GM12878 (cell line): ENCODE measurements at regions not wholly inside any gene's neighbourhood (a gene's known extent, or its start where the extent isn't known, plus 50 kb on each side); places are given as distances from the start of the nearest gene placed in this dataset.

Experiments
- ATAC-seq: fragments of 200-7000 bp; cut with Tn5 transposase; 3 replicates; pipeline ENCODE4 v1.9.1; 2020; ENCODE audit warnings: mild to moderate bottlenecking, moderate library complexity
- BruUV-seq: library from RNA; stranded (reverse); fragments of 400-500 nt; replicated peaks from 2 replicates; lab custom pipeline; 2021; lab: Mats Ljungman, UMichigan
- CTCF ChIA-PET: fragments of 300-600 bp; sonication (Branson Sonifier 250); formaldehyde crosslinking; extraction: SDS; loops from one replicate; lab custom pipeline; 2021; ENCODE audit warnings: inconsistent platforms; lab: Yijun Ruan, JAX
- POLR2A ChIA-PET: fragments of 350-600 bp; formaldehyde crosslinking; extraction: SDS; loops from one replicate; lab custom pipeline; 2021; ENCODE audit warnings: inconsistent platforms; lab: Charles Lee
- RAD21 ChIA-PET: fragments of 300-600 bp; sonication (Branson Sonifier 250); formaldehyde crosslinking; loops from one replicate; lab custom pipeline; 2023; ENCODE audit warnings: antibody characterized with exemption; ENCODE audit not compliant: unreplicated experiment; lab: Charles Lee
- SMC1A ChIA-PET: fragments of 300-600 bp; sonication (Branson Sonifier 250); formaldehyde crosslinking; loops from one replicate; lab custom pipeline; 2023; ENCODE audit not compliant: unreplicated experiment, uncharacterized antibody; lab: Charles Lee
- DNase-seq: peaks from one replicate; pipeline ENCODE4 v3.0.0-alpha.2; 2011; ENCODE audit warnings: low read depth, low spot score
- FAIRE-seq: peaks from 3 replicates; lab custom pipeline; 2011; peaks lifted over from hg19 to GRCh38; lab: Jason Lieb, UNC
- H2AFZ ChIP-seq: 2 replicates; pipeline ENCODE4 v1.6.0; 2011; ENCODE audit warnings: low read depth, low read length, control low read depth; ENCODE audit not compliant: control insufficient read depth
- H3K27ac ChIP-seq: 2 replicates; pipeline ENCODE4 v1.5.1; 2011; ENCODE audit warnings: control low read depth; ENCODE audit not compliant: control insufficient read depth, insufficient read depth
- H3K27me3 ChIP-seq, 2 experiments: replicated peaks in 1 of 2; 2 replicates each; pipeline versions ENCODE4 v1.6.0 to v1.6.1; 2011; ENCODE audit warnings: low read length in 1 of 2; ENCODE audit not compliant: control insufficient read depth in 2 of 2, insufficient read depth in 2 of 2
- H3K36me3 ChIP-seq, 2 experiments: 2 replicates each; pipeline ENCODE4 v1.5.1; 2011; ENCODE audit warnings: low read length in 1 of 2; ENCODE audit not compliant: control insufficient read depth in 2 of 2, insufficient read depth in 2 of 2
- H3K4me1 ChIP-seq: 2 replicates; pipeline ENCODE4 v1.6.1; 2011; ENCODE audit warnings: mild to moderate bottlenecking, low read length, moderate library complexity, mixed read lengths; ENCODE audit not compliant: control insufficient read depth, insufficient read depth
- H3K4me2 ChIP-seq: 2 replicates; pipeline ENCODE4 v1.6.0; 2011; ENCODE audit warnings: control low read depth; ENCODE audit not compliant: control insufficient read depth, insufficient read depth
- H3K4me3 ChIP-seq: fragments of 200-600 bp; sonication (generic); 2 replicates; pipeline ENCODE4 v1.5.1; 2016
- H3K79me2 ChIP-seq: 2 replicates; pipeline ENCODE4 v1.6.0; 2011; ENCODE audit warnings: low read length; ENCODE audit not compliant: control insufficient read depth, insufficient read depth
- H3K9ac ChIP-seq: 2 replicates; pipeline ENCODE4 v1.8.0; 2011; ENCODE audit warnings: low read length, control low read depth, mixed read lengths; ENCODE audit not compliant: control insufficient read depth, insufficient read depth
- H3K9me3 ChIP-seq: replicated peaks from 3 replicates; pipeline ENCODE4 v1.5.1; 2011; ENCODE audit warnings: mild to moderate bottlenecking, low read length; ENCODE audit not compliant: control insufficient read depth, insufficient read depth
- H4K20me1 ChIP-seq: 2 replicates; pipeline ENCODE4 v1.6.0; 2011; ENCODE audit not compliant: control insufficient read depth, insufficient read depth
- ATF2 ChIP-seq: IDR thresholded peaks from 2 replicates; pipeline ENCODE4 v1.6.1; 2012; ENCODE audit warnings: low read length, inconsistent platforms
- HCFC1 ChIP-seq: fragments of 150-350 bp; IDR thresholded peaks from 2 replicates; pipeline ENCODE4 v1.6.1; 2014; ENCODE audit warnings: low read length
- KAT2A ChIP-seq: conservative IDR thresholded peaks from 2 replicates; pipeline ENCODE4 v1.6.1; 2011; ENCODE audit warnings: low read depth, low read length; ENCODE audit not compliant: control insufficient read depth
- PBX3 ChIP-seq: IDR thresholded peaks from 2 replicates; pipeline ENCODE4 v1.6.1; 2011; ENCODE audit warnings: mild to moderate bottlenecking, low read depth, low read length, moderate library complexity; ENCODE audit not compliant: insufficient replicate concordance
- SMAD1 ChIP-seq: fragments of 450-650 bp; IDR thresholded peaks from 2 replicates; pipeline ENCODE4 v1.6.1; 2018; ENCODE audit warnings: mild to moderate bottlenecking, low read depth; ENCODE audit not compliant: partially characterized antibody
- ZNF217 ChIP-seq: fragments of 450-650 bp; IDR thresholded peaks from 2 replicates; pipeline ENCODE4 v1.6.1; 2017; ENCODE audit warnings: antibody characterized with exemption, mild to moderate bottlenecking
- WGBS: methylation state at CpG from one replicate; pipeline ENCODE4 v1.1.6; 2016; ENCODE audit warnings: low lambda C conversion rate; ENCODE audit not compliant: insufficient replicate concordance, insufficient coverage; ENCODE audit errors: missing lambda C conversion rate; 5-methylcytosine and 5-hydroxymethylcytosine counted together
- in situ Hi-C: fragments of 300-500 bp; cut with MboI; formaldehyde crosslinking; loops from 9 replicates; pipeline ENCODE4 v1.14.3; 2018; ENCODE audit warnings: mixed read lengths
- intact Hi-C: fragments of 100-400 bp; cut with micrococcal nuclease; formaldehyde crosslinking; loops from one replicate; pipeline ENCODE4 v1.14.2; 2022; ENCODE audit not compliant: unreplicated experiment

GRCh38 chr5:171678646-171679045, 107.0 kb upstream of the SMIM23 start (continued):
- TF ChIP-seq PBX3: no peak
- TF ChIP-seq SMAD1: no peak
- TF ChIP-seq ATF2: no peak
- no peak for TF ChIP-seq ZNF217
- TF ChIP-seq, all 136 proteins: peak for 0

- Histone ChIP-seq H3K4me3 (no peak overlapping the region), H3K27ac (no peak overlapping the region), H4K20me1 (no peaks in the 10 kb centered on the region), H3K27me3 (peaks cover 0 to 1% of the 10 kb centered on the region in 2 experiments; a peak in 3 of 4 replicates), H2AFZ (no peak overlapping the region), H3K36me3 (no peaks in the 10 kb centered on the region), H3K9me3 (no peaks in the 10 kb centered on the region), H3K79me2 (no peaks in the 10 kb centered on the region), H3K4me1 (no peaks in the 10 kb centered on the region), H3K4me2 (no peak overlapping the region), H3K9ac (no peak overlapping the region)
- WGBS: 26% methylated on average over 6 of the region's 6 CpGs
- CTCF ChIA-PET: no interaction called here
- POLR2A ChIA-PET: no interaction called here
- in situ Hi-C loops (no loop called here), intact Hi-C loops (no loop called here)
- no peak for TF ChIP-seq KAT2A
- TF ChIP-seq HCFC1: no peak
- RAD21 ChIA-PET: no interaction called here
- FAIRE-seq (no peak), ATAC-seq (no peak), DNase-seq (no peak)
- BruUV-seq: no TSS peak
- SMC1A ChIA-PET: interaction anchor here (0.7 to 1.2 kb wide), 2 partner anchors 14 to 136 kb away, joined by 3 read pairs; no protein-coding TSS in a partner anchor
Measured at GRCh38 chr5:171680485-171680884, 105.1 kb upstream of the SMIM23 start.
